Vagina (tissue), 2 donors: ENCODE measurements at regions not wholly inside any gene's neighbourhood (a gene's known extent, or its start where the extent isn't known, plus 50 kb on each side); places are given as distances from the start of the nearest gene placed in this dataset.

Experiments used
- DNase-seq, 2 donors: peaks; one replicate each; pipeline ENCODE4 v3.0.0-alpha.2; 2017; ENCODE audit errors: extremely low spot score in 2 of 2
- H3K27ac ChIP-seq: fragments of 200-600 bp; sonication (generic); one replicate; pipeline ENCODE4 v1.5.1; 2019
- H3K27me3 ChIP-seq: fragments of 200-600 bp; sonication (generic); one replicate; pipeline ENCODE4 v1.5.1; 2019
- H3K36me3 ChIP-seq, 2 donors: fragments of 200-600 bp; sonication (generic); one replicate each; pipeline ENCODE4 v1.5.1; 2017 to 2019
- H3K4me1 ChIP-seq: fragments of 200-600 bp; sonication (generic); one replicate; pipeline ENCODE4 v1.5.1; 2019
- H3K4me3 ChIP-seq, 2 donors: fragments of 200-600 bp; sonication (generic); 1 replicate in 1 of 2; 2 replicates in 1 of 2; pipeline ENCODE4 v1.5.1; 2016 to 2019
- H3K9me3 ChIP-seq: fragments of 200-600 bp; sonication (generic); one replicate; pipeline ENCODE4 v1.5.1; 2019
- POLR2A ChIP-seq, 2 donors: fragments of 450-650 bp; IDR thresholded peaks; one replicate each; pipeline ENCODE4 v1.6.1; 2017; ENCODE audit warnings: antibody characterized with exemption in 2 of 2, mild to moderate bottlenecking in 2 of 2, moderate library complexity in 2 of 2
- POLR2AphosphoS5 ChIP-seq, 2 donors: sonication (generic); formaldehyde crosslinking; IDR thresholded peaks; one replicate each; pipeline ENCODE4 v1.9.0; 2017; ENCODE audit warnings: antibody characterized with exemption in 2 of 2, mild to moderate bottlenecking in 2 of 2, low read depth in 1 of 2; ENCODE audit not compliant: insufficient read depth in 1 of 2
- intact Hi-C: fragments of 100-400 bp; cut with DNase I; formaldehyde crosslinking; loops from one replicate; pipeline ENCODE4 v1.15.1; 2023
- TF ChIP-seq, protein P1 (sequence below), 3 experiments: fragments of 450-650 bp in 2 of 3; fragments of 200-600 bp in 1 of 3; sonication (generic) in 1 of 3; IDR thresholded peaks; one replicate each; pipeline ENCODE4 v1.5.1; 2017 to 2019; ENCODE audit warnings: antibody characterized with exemption in 3 of 3, mild to moderate bottlenecking in 2 of 3, moderate library complexity in 2 of 3

- H3K27ac ChIP-seq: no peak overlapping the region
- H3K27me3 ChIP-seq: no peaks in the 10 kb centered on the region
- no peak for DNase-seq
- intact Hi-C loops: no loop called here
- H3K4me1 ChIP-seq: no peaks in the 10 kb centered on the region
- H3K36me3 ChIP-seq: no peaks in the 10 kb centered on the region
- no peaks in the 10 kb centered on the region for H3K9me3 ChIP-seq
- H3K4me3 ChIP-seq: no peak overlapping the region
- no peak for TF ChIP-seq POLR2AphosphoS5 (IDR thresholded peaks at IDR 0.05; ENCODE audit: insufficient read depth in 1 of 2, low read depth in 1 of 2)
- TF ChIP-seq, protein P1, sequence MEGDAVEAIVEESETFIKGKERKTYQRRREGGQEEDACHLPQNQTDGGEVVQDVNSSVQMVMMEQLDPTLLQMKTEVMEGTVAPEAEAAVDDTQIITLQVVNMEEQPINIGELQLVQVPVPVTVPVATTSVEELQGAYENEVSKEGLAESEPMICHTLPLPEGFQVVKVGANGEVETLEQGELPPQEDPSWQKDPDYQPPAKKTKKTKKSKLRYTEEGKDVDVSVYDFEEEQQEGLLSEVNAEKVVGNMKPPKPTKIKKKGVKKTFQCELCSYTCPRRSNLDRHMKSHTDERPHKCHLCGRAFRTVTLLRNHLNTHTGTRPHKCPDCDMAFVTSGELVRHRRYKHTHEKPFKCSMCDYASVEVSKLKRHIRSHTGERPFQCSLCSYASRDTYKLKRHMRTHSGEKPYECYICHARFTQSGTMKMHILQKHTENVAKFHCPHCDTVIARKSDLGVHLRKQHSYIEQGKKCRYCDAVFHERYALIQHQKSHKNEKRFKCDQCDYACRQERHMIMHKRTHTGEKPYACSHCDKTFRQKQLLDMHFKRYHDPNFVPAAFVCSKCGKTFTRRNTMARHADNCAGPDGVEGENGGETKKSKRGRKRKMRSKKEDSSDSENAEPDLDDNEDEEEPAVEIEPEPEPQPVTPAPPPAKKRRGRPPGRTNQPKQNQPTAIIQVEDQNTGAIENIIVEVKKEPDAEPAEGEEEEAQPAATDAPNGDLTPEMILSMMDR (IDR thresholded peaks at IDR 0.05): no peak
- no peak for TF ChIP-seq POLR2A (IDR thresholded peaks at IDR 0.05)
Measured at GRCh38 chr4:33561259-33561658, 2683.1 kb downstream of the ARAP2 start.

GRCh38 chr4:33566649-33567048 lies 2677.7 kb downstream of the ARAP2 start:
- DNase-seq: no peak
- Histone ChIP-seq H3K4me3 (no peak overlapping the region), H3K9me3 (no peaks in the 10 kb centered on the region), H3K27me3 (no peaks in the 10 kb centered on the region), H3K4me1 (no peaks in the 10 kb centered on the region), H3K36me3 (no peaks in the 10 kb centered on the region), H3K27ac (no peak overlapping the region)
- intact Hi-C loops: no loop called here
- TF ChIP-seq POLR2AphosphoS5 (IDR thresholded peaks at IDR 0.05; ENCODE audit: insufficient read depth in 1 of 2, low read depth in 1 of 2) (no peak), POLR2A (IDR thresholded peaks at IDR 0.05) (no peak)
- TF ChIP-seq, protein P1 (IDR thresholded peaks at IDR 0.05): no peak

- Histone ChIP-seq H3K4me1 (no peaks in the 10 kb centered on the region), H3K27me3 (no peaks in the 10 kb centered on the region), H3K9me3 (no peaks in the 10 kb centered on the region), H3K27ac (no peak overlapping the region), H3K4me3 (no peak overlapping the region), H3K36me3 (no peaks in the 10 kb centered on the region)
- TF ChIP-seq POLR2AphosphoS5 (IDR thresholded peaks at IDR 0.05; ENCODE audit: insufficient read depth in 1 of 2, low read depth in 1 of 2) (no peak), POLR2A (IDR thresholded peaks at IDR 0.05) (no peak)
- TF ChIP-seq, protein P1 (IDR thresholded peaks at IDR 0.05): no peak
- no peak for DNase-seq
- intact Hi-C loops: no loop called here
Measured at GRCh38 chr4:33577791-33578190, 2666.5 kb downstream of the ARAP2 start.

GRCh38 chr4:33579951-33580350 lies 2664.4 kb downstream of the ARAP2 start:
- TF ChIP-seq, protein P1 (IDR thresholded peaks at IDR 0.05): no peak
- TF ChIP-seq POLR2A (IDR thresholded peaks at IDR 0.05) (no peak), POLR2AphosphoS5 (IDR thresholded peaks at IDR 0.05; ENCODE audit: insufficient read depth in 1 of 2, low read depth in 1 of 2) (no peak)
- no peaks in the 10 kb centered on the region for H3K4me1 ChIP-seq
- DNase-seq: no peak
- no peaks in the 10 kb centered on the region for H3K36me3 ChIP-seq
- intact Hi-C loops: no loop called here
- no peak overlapping the region for H3K4me3 ChIP-seq
- H3K27me3 ChIP-seq: no peaks in the 10 kb centered on the region
- no peak overlapping the region for H3K27ac ChIP-seq
- no peaks in the 10 kb centered on the region for H3K9me3 ChIP-seq

DNA sequence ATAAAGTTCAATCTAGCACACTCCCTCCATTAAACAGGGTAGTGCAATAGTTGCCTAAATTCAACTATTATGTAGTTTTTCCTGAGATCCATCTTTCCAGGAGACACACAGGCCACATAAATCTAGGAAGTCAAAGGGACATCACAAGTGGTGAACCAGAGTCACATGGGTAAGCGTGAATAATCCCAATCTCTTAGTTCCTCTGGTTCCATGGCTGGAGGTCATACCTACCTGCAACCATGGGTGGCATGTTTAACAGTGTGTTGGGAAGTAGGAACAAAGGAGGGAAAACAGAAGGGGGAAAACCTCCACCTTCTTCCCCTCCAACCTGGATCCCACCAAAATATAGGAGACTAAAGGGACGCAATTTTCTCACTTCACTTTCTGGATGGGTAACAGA lies 2651.6 kb downstream of the ARAP2 start:
- intact Hi-C loops: no loop called here
- Histone ChIP-seq H3K27me3 (no peaks in the 10 kb centered on the region), H3K9me3 (peaks cover 13% of the 10 kb centered on the region), H3K36me3 (no peaks in the 10 kb centered on the region), H3K27ac (no peak overlapping the region), H3K4me3 (no peak overlapping the region), H3K4me1 (no peaks in the 10 kb centered on the region)
- DNase-seq: no peak
- TF ChIP-seq, protein P1 (IDR thresholded peaks at IDR 0.05): no peak
- no peak for TF ChIP-seq POLR2A (IDR thresholded peaks at IDR 0.05)
- no peak for TF ChIP-seq POLR2AphosphoS5 (IDR thresholded peaks at IDR 0.05; ENCODE audit: insufficient read depth in 1 of 2, low read depth in 1 of 2)
